Neural crest cell (in vitro differentiated cells): ENCODE measurements at regions not wholly inside any gene's neighbourhood (a gene's known extent, or its start where the extent isn't known, plus 50 kb on each side); places are given as distances from the start of the nearest gene placed in this dataset.

Source experiments
- DNase-seq: peaks from one replicate; pipeline ENCODE4 v3.0.0; 2021; ENCODE audit warnings: low read depth, mixed read lengths, low spot score
- H3K27ac Mint-ChIP-seq: one replicate; pipeline ENCODE4 v1.8.0; 2021; ENCODE audit warnings: mild to moderate bottlenecking, mixed read lengths; ENCODE audit not compliant: unreplicated experiment
- H3K27me3 Mint-ChIP-seq: 2 replicates; pipeline ENCODE4 v1.8.0; 2021; ENCODE audit warnings: low read depth, mild to moderate bottlenecking, mixed read lengths
- H3K36me3 Mint-ChIP-seq: 2 replicates; pipeline ENCODE4 v1.8.0; 2021; ENCODE audit warnings: low read depth, mild to moderate bottlenecking, mixed read lengths
- H3K4me1 Mint-ChIP-seq: 2 replicates; pipeline ENCODE4 v1.8.0; 2021; ENCODE audit warnings: mixed read lengths
- H3K4me3 Mint-ChIP-seq: one replicate; pipeline ENCODE4 v1.8.0; 2021; ENCODE audit warnings: mild to moderate bottlenecking, mixed read lengths
- H3K9me3 Mint-ChIP-seq: 2 replicates; pipeline ENCODE4 v1.8.0; 2021; ENCODE audit warnings: mixed read lengths
- CTCF ChIP-seq: fragments of 200-600 bp; sonication (generic); conservative IDR thresholded peaks from 2 replicates; pipeline ENCODE4 v1.5.0; 2021; ENCODE audit warnings: antibody characterized with exemption, mild to moderate bottlenecking

DNA sequence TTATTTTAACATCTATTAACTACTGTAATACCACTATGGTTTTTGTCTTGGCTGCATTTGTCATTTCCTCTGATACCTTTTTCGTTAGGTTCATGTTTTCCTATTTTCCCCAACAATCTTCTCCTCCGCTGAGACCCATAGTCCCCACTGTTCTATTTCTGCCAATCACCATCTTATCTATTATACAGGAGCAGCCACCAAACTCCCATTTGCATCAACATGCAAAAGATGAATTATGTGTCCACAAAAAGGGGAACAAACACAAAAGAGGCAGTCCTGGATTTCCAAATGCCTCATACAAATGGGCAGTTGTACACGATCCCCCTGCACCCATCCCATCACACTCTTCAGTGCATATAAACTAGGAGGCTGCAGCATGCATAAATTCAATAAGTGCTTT lies 121.7 kb upstream of the MYLIP start:
- H3K9me3 Mint-ChIP-seq, result no peaks in the 10 kb centered on the region
- no peak for TF ChIP-seq CTCF
- H3K36me3 Mint-ChIP-seq, result no peaks in the 10 kb centered on the region
- H3K4me1 Mint-ChIP-seq, result peaks cover 6% of the 10 kb centered on the region
- peaks cover 3% of the 10 kb centered on the region for H3K27me3 Mint-ChIP-seq
- no peak for DNase-seq
- H3K27ac Mint-ChIP-seq, result no peak overlapping the region
- H3K4me3 Mint-ChIP-seq, result no peak overlapping the region

GRCh38 chr6:16006681-16007080 lies 122.2 kb upstream of the MYLIP start:
- Mint-ChIP-seq H3K4me1 (peaks cover 6% of the 10 kb centered on the region), H3K27ac (no peak overlapping the region), H3K9me3 (no peaks in the 10 kb centered on the region), H3K27me3 (peaks cover 3% of the 10 kb centered on the region), H3K36me3 (no peaks in the 10 kb centered on the region), H3K4me3 (no peak overlapping the region)
- no peak for DNase-seq
- no peak for TF ChIP-seq CTCF

- DNase-seq, result no peak
- H3K36me3 Mint-ChIP-seq, result no peaks in the 10 kb centered on the region
- TF ChIP-seq CTCF, result no peak
- H3K4me1 Mint-ChIP-seq, result peaks cover 6% of the 10 kb centered on the region
- H3K4me3 Mint-ChIP-seq, result no peak overlapping the region
- no peaks in the 10 kb centered on the region for H3K9me3 Mint-ChIP-seq
- peaks cover 3% of the 10 kb centered on the region for H3K27me3 Mint-ChIP-seq
- H3K27ac Mint-ChIP-seq, result no peak overlapping the region
These were observed 123.8 kb upstream of the MYLIP start for GRCh38 chr6:16004934-16005679.

DNA sequence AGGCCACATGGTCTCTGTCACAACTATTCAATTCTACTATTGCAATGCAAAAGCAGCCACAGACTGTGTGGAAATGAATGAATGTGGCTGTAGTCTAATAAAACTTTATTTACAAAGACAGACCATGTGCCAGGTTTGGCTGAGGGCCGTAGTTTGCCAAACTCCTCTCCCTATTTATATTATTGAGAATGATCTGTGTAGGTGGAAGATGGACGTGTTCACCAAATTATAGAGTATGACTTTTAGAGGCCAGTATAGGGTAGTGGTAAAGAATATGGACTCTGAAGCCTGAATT lies 125.7 kb upstream of the MYLIP start:
- Mint-ChIP-seq H3K27ac (no peak overlapping the region), H3K27me3 (peaks cover 3% of the 10 kb centered on the region), H3K4me3 (no peak overlapping the region)

DNA sequence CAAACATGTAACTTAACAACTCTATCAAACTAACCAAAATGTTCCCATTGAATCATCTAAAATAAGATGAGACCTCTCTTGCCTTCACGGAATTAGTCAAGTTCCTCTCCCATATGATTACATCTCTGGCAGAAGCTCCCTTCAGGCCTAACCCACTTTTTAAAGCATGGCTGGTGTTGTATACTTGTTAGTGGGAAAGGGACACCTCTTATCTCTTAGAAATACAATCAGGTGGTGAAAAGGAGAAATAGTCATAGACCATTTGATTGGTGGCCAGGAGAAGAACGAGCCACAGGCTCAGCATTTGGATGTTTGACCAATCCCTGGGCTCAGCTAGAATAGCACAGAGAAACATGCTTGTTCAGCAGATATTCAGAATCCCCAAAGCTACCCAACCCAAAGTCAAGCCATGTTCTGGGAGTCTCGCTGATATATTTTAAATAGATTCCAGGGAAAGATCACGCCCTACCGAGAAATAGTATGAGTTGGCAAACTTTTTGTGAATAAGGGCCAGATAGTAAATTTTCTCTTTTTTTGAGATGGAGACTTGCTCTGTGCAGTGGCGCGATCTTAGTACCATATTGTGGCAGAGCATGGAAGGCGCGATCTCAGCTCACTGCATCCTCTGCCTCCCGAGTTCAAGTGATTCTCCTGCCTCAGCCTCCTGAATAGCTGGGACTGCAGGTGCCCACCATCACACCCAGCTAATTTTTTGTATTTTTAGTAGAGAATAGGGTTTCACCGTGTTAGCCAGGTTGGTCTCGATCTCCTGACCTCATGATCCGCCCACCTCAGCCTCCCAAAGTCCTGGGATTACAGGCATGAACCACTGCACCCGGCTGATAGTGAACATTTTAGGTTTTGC lies 126.3 kb upstream of the MYLIP start:
- Mint-ChIP-seq H3K36me3 (no peaks in the 10 kb centered on the region), H3K27ac (no peak overlapping the region), H3K4me1 (peaks cover 13% of the 10 kb centered on the region), H3K4me3 (no peak overlapping the region), H3K27me3 (peaks cover 3% of the 10 kb centered on the region), H3K9me3 (no peaks in the 10 kb centered on the region)
- TF ChIP-seq CTCF, result no peak
- DNase-seq, result no peak

More for the DNA sequence above, 125.7 kb upstream of the MYLIP start:
- Mint-ChIP-seq H3K4me1 (peaks cover 9% of the 10 kb centered on the region), H3K9me3 (no peaks in the 10 kb centered on the region), H3K36me3 (no peaks in the 10 kb centered on the region)
- no peak for DNase-seq
- no peak for TF ChIP-seq CTCF
